LNCAP (cell line): ENCODE measurements at regions not wholly inside any gene's neighbourhood (a gene's known extent, or its start where the extent isn't known, plus 50 kb on each side); places are given as distances from the start of the nearest gene placed in this dataset.

Experiments used
- TF ChIP-seq, protein P1 (sequence below): fragments of 450-650 bp; IDR thresholded peaks from 2 replicates; pipeline ENCODE4 v1.5.1; 2017; ENCODE audit warnings: mild to moderate bottlenecking

- TF ChIP-seq, protein P1, sequence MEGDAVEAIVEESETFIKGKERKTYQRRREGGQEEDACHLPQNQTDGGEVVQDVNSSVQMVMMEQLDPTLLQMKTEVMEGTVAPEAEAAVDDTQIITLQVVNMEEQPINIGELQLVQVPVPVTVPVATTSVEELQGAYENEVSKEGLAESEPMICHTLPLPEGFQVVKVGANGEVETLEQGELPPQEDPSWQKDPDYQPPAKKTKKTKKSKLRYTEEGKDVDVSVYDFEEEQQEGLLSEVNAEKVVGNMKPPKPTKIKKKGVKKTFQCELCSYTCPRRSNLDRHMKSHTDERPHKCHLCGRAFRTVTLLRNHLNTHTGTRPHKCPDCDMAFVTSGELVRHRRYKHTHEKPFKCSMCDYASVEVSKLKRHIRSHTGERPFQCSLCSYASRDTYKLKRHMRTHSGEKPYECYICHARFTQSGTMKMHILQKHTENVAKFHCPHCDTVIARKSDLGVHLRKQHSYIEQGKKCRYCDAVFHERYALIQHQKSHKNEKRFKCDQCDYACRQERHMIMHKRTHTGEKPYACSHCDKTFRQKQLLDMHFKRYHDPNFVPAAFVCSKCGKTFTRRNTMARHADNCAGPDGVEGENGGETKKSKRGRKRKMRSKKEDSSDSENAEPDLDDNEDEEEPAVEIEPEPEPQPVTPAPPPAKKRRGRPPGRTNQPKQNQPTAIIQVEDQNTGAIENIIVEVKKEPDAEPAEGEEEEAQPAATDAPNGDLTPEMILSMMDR, result no peak
Observed at GRCh38 chr1:116841569-116842344, 68.0 kb upstream of the PTGFRN start.

DNA sequence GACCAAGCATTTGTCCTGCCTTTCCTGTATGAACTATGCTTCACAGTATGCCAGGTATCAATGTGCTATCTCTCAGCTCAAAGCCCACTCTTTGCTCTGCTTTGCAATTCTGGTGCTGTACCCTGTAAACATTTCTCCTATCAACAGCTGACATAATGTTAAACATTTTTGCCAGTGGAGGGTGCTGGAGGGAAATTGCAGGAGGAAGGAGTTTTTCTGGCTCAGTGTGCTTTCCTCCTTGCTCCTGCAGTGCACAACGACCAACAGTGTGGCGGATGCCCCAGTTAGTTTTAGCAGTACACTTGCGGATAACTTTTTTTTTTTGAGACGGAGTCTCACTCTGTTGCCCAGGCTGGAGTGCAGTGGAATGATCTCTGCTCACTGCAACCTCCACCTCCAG is 67.1 kb upstream of the PTGFRN start:
- TF ChIP-seq, protein P1, result no peak

DNA sequence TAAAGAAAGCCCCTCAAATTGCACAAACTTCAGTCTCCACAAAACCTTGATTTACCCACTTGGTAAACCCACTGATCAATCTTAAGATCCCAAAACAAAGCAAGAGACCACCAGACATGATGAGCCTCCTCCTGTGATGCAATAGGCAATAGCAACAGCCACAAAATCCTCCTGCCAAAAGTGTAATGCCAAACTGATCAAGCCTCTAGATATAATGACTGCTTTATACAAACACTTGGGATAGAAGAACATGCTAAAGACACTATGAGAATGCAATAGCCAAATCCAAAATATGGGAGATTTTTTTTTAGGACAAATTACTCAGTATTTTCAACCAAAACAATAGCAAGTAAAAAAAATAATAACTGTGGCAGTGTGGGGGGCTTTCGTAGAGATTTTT is 64.9 kb upstream of the PTGFRN start:
- TF ChIP-seq, protein P1, result no peak

DNA sequence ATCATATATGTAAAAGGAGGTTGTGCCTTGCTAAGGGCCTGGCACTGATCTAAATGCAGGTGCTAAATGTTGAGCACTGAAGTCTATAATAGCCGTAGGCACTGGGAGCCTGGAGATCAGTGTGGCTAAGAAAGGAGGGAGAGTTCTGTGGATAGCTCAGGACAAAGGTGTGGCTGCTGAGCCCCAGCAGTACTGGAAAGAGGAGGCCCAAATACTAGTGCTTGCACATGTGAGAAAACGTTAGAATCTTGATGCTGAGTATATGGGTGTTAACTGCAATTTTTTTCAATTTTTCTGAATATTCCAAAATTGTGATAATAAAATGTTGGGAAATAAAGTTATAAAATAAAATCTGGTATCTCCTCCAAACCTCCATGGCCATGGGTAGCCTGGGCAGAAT is 62.5 kb upstream of the PTGFRN start:
- TF ChIP-seq, protein P1, result no peak

DNA sequence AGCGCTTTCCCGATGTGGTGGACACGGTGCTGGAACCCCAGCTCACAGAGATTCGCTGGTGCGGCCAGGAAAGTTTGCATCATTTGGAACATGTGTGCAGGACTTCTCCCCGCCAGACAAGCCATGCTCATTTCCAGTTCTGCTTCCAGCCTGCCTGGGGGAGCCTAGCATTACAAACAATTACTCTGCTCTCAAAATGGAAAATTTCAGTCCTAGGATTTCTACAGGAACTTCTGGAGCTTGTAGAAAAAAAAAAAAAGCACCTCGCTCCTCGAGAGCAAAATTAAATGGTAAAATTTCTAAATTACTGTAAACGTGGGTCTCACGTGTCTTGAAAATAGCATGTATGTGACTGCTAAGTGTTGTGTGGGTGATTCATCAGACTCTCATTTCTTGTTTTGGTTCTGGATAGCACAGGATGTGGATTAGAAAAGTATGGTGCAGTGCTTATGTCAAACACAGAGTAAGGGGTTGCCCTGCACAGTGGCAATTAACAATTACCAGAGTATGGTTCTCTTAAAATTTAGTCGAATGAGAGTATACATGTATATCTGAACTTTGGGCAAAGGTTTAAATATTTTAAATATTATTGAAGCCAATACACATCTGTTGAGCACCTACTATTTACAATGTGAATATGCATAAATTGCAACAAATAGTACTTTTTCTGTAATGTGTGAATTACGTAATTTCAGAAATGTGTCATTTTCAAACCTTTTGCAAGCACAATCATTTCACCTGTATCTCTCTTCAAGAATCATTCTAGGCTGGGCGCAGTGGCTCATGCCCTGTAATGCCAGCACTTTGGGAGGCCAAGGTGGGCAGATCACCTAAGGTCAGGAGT is 61.8 kb upstream of the PTGFRN start:
- TF ChIP-seq, protein P1, result no peak

DNA sequence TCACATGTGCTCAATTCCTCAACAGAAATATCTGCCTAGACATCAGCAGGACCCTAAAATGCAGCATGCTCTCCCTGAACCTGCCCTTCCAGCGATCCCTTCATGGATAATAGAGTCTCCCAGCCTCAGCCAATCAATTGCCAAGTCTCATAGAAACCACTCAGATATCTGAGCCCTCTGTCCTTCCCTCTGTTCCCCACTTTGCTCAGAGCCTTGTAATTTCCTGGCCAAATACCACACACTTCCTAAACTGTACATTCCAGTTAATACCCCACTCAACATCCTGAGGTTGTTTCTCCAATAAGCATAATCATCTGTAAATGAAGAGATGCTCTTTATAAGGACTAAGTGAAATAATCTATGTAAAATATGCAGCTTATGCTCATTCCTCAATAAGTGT is 59.3 kb upstream of the PTGFRN start:
- TF ChIP-seq, protein P1, result no peak

DNA sequence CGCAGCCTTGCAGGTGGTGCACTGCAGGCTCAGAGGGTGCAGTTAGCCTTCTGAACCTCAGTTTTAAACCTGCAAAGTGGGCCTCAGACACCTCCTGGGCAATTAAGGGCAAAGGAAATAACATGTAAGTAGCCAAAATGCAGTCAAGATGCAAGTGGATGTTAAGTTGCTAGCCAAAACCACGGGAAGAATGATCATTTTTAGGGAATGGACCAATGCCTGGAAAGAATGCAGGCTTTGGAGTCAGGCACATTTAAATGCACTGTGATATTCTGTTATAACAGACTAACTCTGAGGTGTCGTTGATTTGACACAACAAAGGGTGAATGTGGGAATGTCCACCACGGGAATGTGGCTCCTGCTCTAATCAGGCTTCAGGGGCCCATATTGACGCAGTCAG is 57.9 kb upstream of the PTGFRN start:
- TF ChIP-seq, protein P1, result no peak
